Activated CD4-positive, alpha-beta T cell treated with anti-CD3 and anti-CD28 coated beads for 36 hours (primary cell): ENCODE measurements at regions not wholly inside any gene's neighbourhood (a gene's known extent, or its start where the extent isn't known, plus 50 kb on each side); places are given as distances from the start of the nearest gene placed in this dataset.
"Not testable (repeated sequence)": the region's sequence is repeated elsewhere in the genome, so short reads cannot be mapped to it uniquely, and the experiment has no call there.

Experiments used
- ATAC-seq: fragments of 200-7000 bp; cut with Tn5 transposase; one replicate; pipeline ENCODE4 v1.10.0; 2021; ENCODE audit warnings: mild to moderate bottlenecking, moderate library complexity
- CTCF ChIA-PET: fragments of 350-600 bp; sonication (Branson Sonifier 250); formaldehyde crosslinking; loops from one replicate; lab custom pipeline; 2021; ENCODE audit warnings: antibody characterized with exemption; lab: Charles Lee
- POLR2A ChIA-PET: fragments of 350-600 bp; sonication (Branson Sonifier 250); formaldehyde crosslinking; loops from one replicate; lab custom pipeline; 2021; ENCODE audit warnings: antibody characterized with exemption, inconsistent platforms; lab: Charles Lee
- DNase-seq: peaks from one replicate; pipeline ENCODE4 v3.0.0-alpha.2; 2020
- H3K27ac Mint-ChIP-seq: one replicate; pipeline ENCODE4 v1.8.0; 2021; ENCODE audit warnings: mixed read lengths
- H3K27me3 Mint-ChIP-seq: one replicate; pipeline ENCODE4 v1.8.0; 2021; ENCODE audit warnings: mixed read lengths
- H3K36me3 Mint-ChIP-seq: one replicate; pipeline ENCODE4 v1.8.0; 2021; ENCODE audit warnings: low read depth, mixed read lengths
- H3K4me1 Mint-ChIP-seq: one replicate; pipeline ENCODE4 v1.8.0; 2021; ENCODE audit warnings: mixed read lengths
- H3K4me3 Mint-ChIP-seq: one replicate; pipeline ENCODE4 v1.8.0; 2021; ENCODE audit warnings: mild to moderate bottlenecking, moderate library complexity, mixed read lengths
- H3K9me3 Mint-ChIP-seq: one replicate; pipeline ENCODE4 v1.8.0; 2021; ENCODE audit warnings: low read depth, mixed read lengths
- intact Hi-C, 2 experiments: fragments of 100-400 bp; cut with DNase I in 1 of 2; cut with micrococcal nuclease in 1 of 2; formaldehyde crosslinking; loops; one replicate each; pipeline versions ENCODE4 v1.14.2 to v1.15.1; 2022 to 2024; cut with DNase I, micrococcal nuclease

GRCh38 chr7:73940701-73941238 lies 79.8 kb downstream of the TMEM270 start:
- Mint-ChIP-seq H3K4me3 (no peak overlapping the region), H3K27me3 (peaks cover 12% of the 10 kb centered on the region), H3K4me1 (no peaks in the 10 kb centered on the region), H3K9me3 (peaks cover 16% of the 10 kb centered on the region), H3K36me3 (peaks cover 2% of the 10 kb centered on the region), H3K27ac (no peak overlapping the region)
- POLR2A ChIA-PET: interaction anchor here (0.6 kb wide), 1 partner anchor 19 kb away, joined by 3 read pairs; no protein-coding TSS in a partner anchor
- intact Hi-C loops: no loop called here
- no peak for DNase-seq
- CTCF ChIA-PET: interaction anchor here (1.2 kb wide), 1 partner anchor 38 kb away, joined by 3 read pairs; no protein-coding TSS in a partner anchor
- ATAC-seq: no peak

DNA sequence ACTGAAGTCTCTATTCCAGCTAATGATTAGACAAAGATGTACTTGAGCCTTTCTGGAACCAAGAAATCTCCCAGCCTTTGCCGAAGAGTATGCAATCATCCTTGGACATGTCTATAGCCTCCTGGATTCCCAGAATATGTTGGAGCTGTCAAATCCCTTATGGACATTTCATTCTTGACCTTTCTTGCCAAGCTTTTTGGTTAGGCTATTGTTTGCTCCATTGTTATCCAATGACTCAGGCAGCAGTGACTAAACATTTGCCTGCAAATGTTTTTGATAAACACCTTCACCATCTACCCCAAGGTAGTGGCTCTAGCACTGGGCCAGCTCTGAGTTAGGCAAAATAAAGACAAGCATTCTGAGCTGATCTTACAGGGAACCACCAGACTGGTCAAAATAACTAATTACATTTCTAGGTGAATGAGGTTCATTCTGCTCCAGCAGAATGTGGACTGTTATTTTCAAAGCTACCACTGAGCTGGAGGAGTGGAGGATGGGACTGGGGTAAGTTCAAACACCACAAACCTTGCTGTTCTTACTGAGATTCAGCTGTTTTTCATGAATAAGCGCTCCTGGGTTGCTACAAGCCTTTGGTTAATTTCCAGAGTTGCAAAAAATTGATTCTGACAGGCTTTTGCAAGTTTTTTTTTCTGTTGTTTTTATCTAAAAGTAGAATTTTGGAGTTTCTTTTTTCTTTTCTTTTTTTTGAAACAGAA lies 81.0 kb downstream of the TMEM270 start:
- H3K9me3 Mint-ChIP-seq: peaks cover 18% of the 10 kb centered on the region
- no peak for ATAC-seq
- H3K4me3 Mint-ChIP-seq: no peak overlapping the region
- H3K36me3 Mint-ChIP-seq: peaks cover 2% of the 10 kb centered on the region
- intact Hi-C loops: no loop called here
- no peaks in the 10 kb centered on the region for H3K4me1 Mint-ChIP-seq
- H3K27me3 Mint-ChIP-seq: peaks cover 12% of the 10 kb centered on the region
- H3K27ac Mint-ChIP-seq: no peak overlapping the region
- DNase-seq: no peak
- CTCF ChIA-PET: interaction anchor here (1.2 kb wide), 1 partner anchor 37 kb away, joined by 3 read pairs; no protein-coding TSS in a partner anchor
- POLR2A ChIA-PET: no interaction called here

- ChIA-PET POLR2A (no interaction called here), CTCF (no interaction called here)
- Mint-ChIP-seq H3K27ac (no peak overlapping the region), H3K9me3 (peaks cover 26% of the 10 kb centered on the region), H3K27me3 (peaks cover 11% of the 10 kb centered on the region), H3K4me3 (no peak overlapping the region), H3K36me3 (peaks cover 2% of the 10 kb centered on the region), H3K4me1 (no peaks in the 10 kb centered on the region)
- DNase-seq (no peak), ATAC-seq (no peak)
- intact Hi-C loops: no loop called here
Measured at GRCh38 chr7:73945022-73945421, 83.0 kb upstream of the ELN start.

- H3K4me1 Mint-ChIP-seq: no peaks in the 10 kb centered on the region
- CTCF ChIA-PET: interaction anchor here (0.6 kb wide), 1 partner anchor 56 kb away, joined by 4 read pairs; no protein-coding TSS in a partner anchor
- no peak overlapping the region for H3K27ac Mint-ChIP-seq
- POLR2A ChIA-PET: no interaction called here
- peaks cover 6% of the 10 kb centered on the region for H3K27me3 Mint-ChIP-seq
- intact Hi-C loops: no loop called here
- peaks cover 20% of the 10 kb centered on the region for H3K9me3 Mint-ChIP-seq
- no peak overlapping the region for H3K4me3 Mint-ChIP-seq
- no peak for DNase-seq
- ATAC-seq: no peak
- peaks cover 2% of the 10 kb centered on the region for H3K36me3 Mint-ChIP-seq
Measured at GRCh38 chr7:73948287-73948686, 79.7 kb upstream of the ELN start.

- Mint-ChIP-seq H3K9me3 (peaks cover 12% of the 10 kb centered on the region), H3K27ac (no peak overlapping the region), H3K4me1 (no peaks in the 10 kb centered on the region), H3K4me3 (no peak overlapping the region), H3K27me3 (peaks cover 10% of the 10 kb centered on the region), H3K36me3 (no peaks in the 10 kb centered on the region)
- ATAC-seq: no peak
- POLR2A ChIA-PET: no interaction called here
- CTCF ChIA-PET: interaction anchor here (0.7 to 1.2 kb wide), 2 partner anchors 74 to 574 kb away, joined by 4 to 6 read pairs; no protein-coding TSS in a partner anchor
- intact Hi-C loops: no loop called here
- DNase-seq: no peak
Measured at GRCh38 chr7:73952266-73952665, 75.7 kb upstream of the ELN start.

DNA sequence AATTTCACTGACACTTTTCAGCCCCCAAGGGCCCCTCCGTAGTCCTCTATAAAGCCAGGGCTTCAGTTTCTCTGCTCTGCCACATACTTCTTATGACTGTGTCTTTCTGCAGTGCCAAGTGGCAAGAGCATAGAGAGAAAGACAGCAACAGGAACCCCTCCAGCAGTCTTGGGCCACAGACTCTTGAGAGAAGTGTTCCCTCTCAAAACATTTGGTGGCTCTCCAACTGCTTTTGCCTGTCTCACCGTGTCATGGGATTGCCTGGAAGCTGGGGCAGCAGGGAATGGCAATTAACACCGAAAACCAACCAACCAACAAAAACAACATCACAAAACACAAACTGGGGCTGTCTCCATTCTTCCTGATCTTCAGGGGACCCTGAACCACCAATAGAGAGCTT lies 73.8 kb upstream of the ELN start:
- Mint-ChIP-seq H3K36me3 (no peaks in the 10 kb centered on the region), H3K27me3 (peaks cover 10% of the 10 kb centered on the region), H3K9me3 (peaks cover 2% of the 10 kb centered on the region), H3K4me3 (no peak overlapping the region), H3K4me1 (no peaks in the 10 kb centered on the region), H3K27ac (no peak overlapping the region)
- ATAC-seq: no peak
- DNase-seq: no peak
- ChIA-PET CTCF (interaction anchor here (0.6 kb wide), 2 partner anchors 96 to 229 kb away, joined by 3 read pairs; no protein-coding TSS in a partner anchor), POLR2A (no interaction called here)
- intact Hi-C loops: no loop called here

DNA sequence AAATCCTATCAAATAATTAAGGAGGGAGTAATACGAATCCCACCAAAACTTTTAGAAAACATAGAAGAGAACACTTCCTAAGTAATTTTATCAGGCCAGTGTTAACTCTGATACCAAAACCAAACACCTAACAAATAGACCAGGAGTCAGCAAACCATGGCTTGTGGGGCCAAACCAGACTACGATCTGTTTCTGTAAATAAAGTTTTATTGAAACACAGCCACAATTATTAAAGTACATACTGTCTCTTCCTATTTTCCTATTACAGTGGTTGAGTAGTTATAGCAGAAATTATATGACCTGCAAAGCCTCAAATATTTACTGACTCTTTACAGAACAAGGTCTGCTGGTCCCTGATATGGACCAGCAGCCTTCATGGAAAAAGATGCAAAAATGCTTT lies 73.1 kb upstream of the ELN start:
- ChIA-PET POLR2A (no interaction called here), CTCF (no interaction called here)
- peaks cover 10% of the 10 kb centered on the region for H3K27me3 Mint-ChIP-seq
- ATAC-seq (no peak), DNase-seq (no peak)
- H3K4me3 Mint-ChIP-seq: no peak overlapping the region
- H3K27ac Mint-ChIP-seq: no peak overlapping the region
- intact Hi-C loops: no loop called here
- no peaks in the 10 kb centered on the region for H3K36me3 Mint-ChIP-seq
- H3K4me1 Mint-ChIP-seq: no peaks in the 10 kb centered on the region
- no peaks in the 10 kb centered on the region for H3K9me3 Mint-ChIP-seq

GRCh38 chr7:73960548-73960947 lies 67.4 kb upstream of the ELN start:
- intact Hi-C loops: no loop called here
- no peak overlapping the region for H3K27ac Mint-ChIP-seq
- DNase-seq (no peak), ATAC-seq (no peak)
- no peaks in the 10 kb centered on the region for H3K4me1 Mint-ChIP-seq
- peaks cover 8% of the 10 kb centered on the region for H3K36me3 Mint-ChIP-seq
- POLR2A ChIA-PET: interaction anchor here (0.6 kb wide), 1 partner anchor 20 kb away, joined by 3 read pairs; no protein-coding TSS in a partner anchor
- CTCF ChIA-PET: interaction anchor here (0.8 kb wide), 1 partner anchor 13 kb away, joined by 4 read pairs; no protein-coding TSS in a partner anchor
- H3K4me3 Mint-ChIP-seq: no peak overlapping the region
- peaks cover 5% of the 10 kb centered on the region for H3K27me3 Mint-ChIP-seq
- peaks cover 15% of the 10 kb centered on the region for H3K9me3 Mint-ChIP-seq

GRCh38 chr7:73961991-73962390 lies 66.0 kb upstream of the ELN start:
- H3K4me3 Mint-ChIP-seq, H3K27ac Mint-ChIP-seq, H3K27me3 Mint-ChIP-seq, intact Hi-C loops, DNase-seq, H3K4me1 Mint-ChIP-seq, ATAC-seq, CTCF ChIA-PET, H3K36me3 Mint-ChIP-seq, POLR2A ChIA-PET: not testable (repeated sequence)
- peaks cover 15% of the 10 kb centered on the region for H3K9me3 Mint-ChIP-seq

DNA sequence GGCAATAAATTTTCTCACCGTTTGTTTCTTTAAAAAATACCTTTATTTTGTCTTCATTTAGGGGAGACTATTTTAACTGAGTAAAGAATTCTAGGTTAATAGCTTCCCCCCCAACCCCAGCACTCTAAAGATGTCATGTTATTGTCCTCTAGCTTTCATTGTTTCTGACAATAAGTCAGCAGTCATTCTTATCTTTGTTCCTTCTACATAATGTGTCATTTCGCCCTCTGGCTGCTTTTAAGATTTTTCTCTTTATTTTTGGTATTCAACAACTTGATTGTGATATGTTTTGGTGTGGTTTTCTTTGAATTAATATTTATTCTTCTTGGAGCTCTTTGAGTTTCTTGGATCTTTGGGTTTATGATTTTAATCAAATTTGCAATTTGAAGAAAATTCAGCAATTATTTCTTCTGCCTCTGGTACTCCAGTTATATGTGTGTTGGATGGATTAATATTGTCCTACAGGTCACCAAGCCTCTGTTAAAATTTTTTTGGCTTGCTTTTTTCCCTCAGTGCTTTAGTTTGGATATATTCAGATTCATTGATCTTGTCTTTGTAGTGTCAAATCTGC lies 64.6 kb upstream of the ELN start:
- ChIA-PET CTCF (interaction anchor here (0.6 kb wide), 1 partner anchor 82 kb away, joined by 3 read pairs; no protein-coding TSS in a partner anchor), POLR2A (no interaction called here)
- H3K9me3 Mint-ChIP-seq: peaks cover 15% of the 10 kb centered on the region
- H3K36me3 Mint-ChIP-seq: peaks cover 8% of the 10 kb centered on the region
- no peak for ATAC-seq
- DNase-seq: no peak
- no peaks in the 10 kb centered on the region for H3K4me1 Mint-ChIP-seq
- intact Hi-C loops: no loop called here
- no peak overlapping the region for H3K4me3 Mint-ChIP-seq
- no peak overlapping the region for H3K27ac Mint-ChIP-seq
- H3K27me3 Mint-ChIP-seq: peaks cover 4% of the 10 kb centered on the region

GRCh38 chr7:73964786-73965185 lies 63.2 kb upstream of the ELN start:
- H3K9me3 Mint-ChIP-seq: peaks cover 15% of the 10 kb centered on the region
- peaks cover 8% of the 10 kb centered on the region for H3K36me3 Mint-ChIP-seq
- ChIA-PET POLR2A (no interaction called here), CTCF (no interaction called here)
- intact Hi-C loops: no loop called here
- DNase-seq (no peak), ATAC-seq (no peak)
- no peak overlapping the region for H3K27ac Mint-ChIP-seq
- peaks cover 4% of the 10 kb centered on the region for H3K27me3 Mint-ChIP-seq
- no peak overlapping the region for H3K4me3 Mint-ChIP-seq
- no peaks in the 10 kb centered on the region for H3K4me1 Mint-ChIP-seq
